HepG2 (cell line): ENCODE measurements at regions not wholly inside any gene's neighbourhood (a gene's known extent, or its start where the extent isn't known, plus 50 kb on each side); places are given as distances from the start of the nearest gene placed in this dataset.

ENCODE experiments used
- REL ChIP-seq: sonication (generic); formaldehyde crosslinking; conservative IDR thresholded peaks from 2 replicates; pipeline ENCODE4 v1.8.0; 2022; ENCODE audit warnings: mild to moderate bottlenecking, missing genetic modification reagents, moderate library complexity
- ZNF160 ChIP-seq: sonication (generic); formaldehyde crosslinking; IDR thresholded peaks from 2 replicates; pipeline ENCODE4 v1.8.0; 2022; ENCODE audit warnings: mild to moderate bottlenecking, inconsistent platforms, missing genetic modification reagents
- ZNF318 ChIP-seq: sonication (generic); formaldehyde crosslinking; IDR thresholded peaks from 2 replicates; pipeline ENCODE4 v1.4.0; 2020; ENCODE audit warnings: mild to moderate bottlenecking, missing genetic modification reagents
- TF ChIP-seq, protein P1 (sequence below): sonication (generic); formaldehyde crosslinking; IDR thresholded peaks from 2 replicates; pipeline ENCODE4 v1.5.0; 2020; ENCODE audit warnings: mild to moderate bottlenecking, missing genetic modification reagents, borderline replicate concordance
- TF ChIP-seq, protein P2 (sequence below): sonication (generic); formaldehyde crosslinking; IDR thresholded peaks from 2 replicates; pipeline ENCODE4 v1.5.0; 2020; ENCODE audit warnings: mild to moderate bottlenecking, missing genetic modification reagents

DNA sequence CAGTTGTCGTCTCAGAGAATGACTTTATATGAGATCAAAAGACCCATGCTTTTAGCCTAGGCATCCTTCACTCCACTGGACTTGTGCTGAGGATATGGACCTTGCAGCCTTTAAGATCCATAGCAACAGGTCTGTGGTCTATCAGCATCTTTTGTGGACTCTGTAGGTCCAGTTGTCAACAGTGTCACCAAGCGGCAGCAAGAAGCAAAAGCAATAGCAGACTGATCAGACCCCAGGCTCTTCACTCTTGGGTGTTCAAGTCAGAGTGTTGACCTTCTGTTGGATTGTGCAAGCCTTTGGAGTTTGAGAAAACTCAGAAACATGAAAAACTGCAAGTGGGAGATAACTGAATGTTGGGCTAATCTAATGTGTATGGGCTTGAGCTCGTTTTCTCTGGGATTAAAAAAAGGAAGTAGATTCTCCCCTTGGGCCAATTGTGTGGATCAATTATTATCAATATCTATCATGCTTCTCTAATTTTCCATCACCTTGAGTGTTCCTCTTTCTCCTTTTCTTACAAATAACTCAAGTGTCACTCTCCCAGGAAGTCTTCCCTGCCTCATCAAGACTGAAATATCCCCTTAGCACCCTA, 144.2 kb downstream of the LYPLAL1 start (continued):
- TF ChIP-seq ZNF318 (no peak), ZNF160 (CRISPR knock-in tag) (no peak), REL (no peak)
- TF ChIP-seq, protein P1, sequence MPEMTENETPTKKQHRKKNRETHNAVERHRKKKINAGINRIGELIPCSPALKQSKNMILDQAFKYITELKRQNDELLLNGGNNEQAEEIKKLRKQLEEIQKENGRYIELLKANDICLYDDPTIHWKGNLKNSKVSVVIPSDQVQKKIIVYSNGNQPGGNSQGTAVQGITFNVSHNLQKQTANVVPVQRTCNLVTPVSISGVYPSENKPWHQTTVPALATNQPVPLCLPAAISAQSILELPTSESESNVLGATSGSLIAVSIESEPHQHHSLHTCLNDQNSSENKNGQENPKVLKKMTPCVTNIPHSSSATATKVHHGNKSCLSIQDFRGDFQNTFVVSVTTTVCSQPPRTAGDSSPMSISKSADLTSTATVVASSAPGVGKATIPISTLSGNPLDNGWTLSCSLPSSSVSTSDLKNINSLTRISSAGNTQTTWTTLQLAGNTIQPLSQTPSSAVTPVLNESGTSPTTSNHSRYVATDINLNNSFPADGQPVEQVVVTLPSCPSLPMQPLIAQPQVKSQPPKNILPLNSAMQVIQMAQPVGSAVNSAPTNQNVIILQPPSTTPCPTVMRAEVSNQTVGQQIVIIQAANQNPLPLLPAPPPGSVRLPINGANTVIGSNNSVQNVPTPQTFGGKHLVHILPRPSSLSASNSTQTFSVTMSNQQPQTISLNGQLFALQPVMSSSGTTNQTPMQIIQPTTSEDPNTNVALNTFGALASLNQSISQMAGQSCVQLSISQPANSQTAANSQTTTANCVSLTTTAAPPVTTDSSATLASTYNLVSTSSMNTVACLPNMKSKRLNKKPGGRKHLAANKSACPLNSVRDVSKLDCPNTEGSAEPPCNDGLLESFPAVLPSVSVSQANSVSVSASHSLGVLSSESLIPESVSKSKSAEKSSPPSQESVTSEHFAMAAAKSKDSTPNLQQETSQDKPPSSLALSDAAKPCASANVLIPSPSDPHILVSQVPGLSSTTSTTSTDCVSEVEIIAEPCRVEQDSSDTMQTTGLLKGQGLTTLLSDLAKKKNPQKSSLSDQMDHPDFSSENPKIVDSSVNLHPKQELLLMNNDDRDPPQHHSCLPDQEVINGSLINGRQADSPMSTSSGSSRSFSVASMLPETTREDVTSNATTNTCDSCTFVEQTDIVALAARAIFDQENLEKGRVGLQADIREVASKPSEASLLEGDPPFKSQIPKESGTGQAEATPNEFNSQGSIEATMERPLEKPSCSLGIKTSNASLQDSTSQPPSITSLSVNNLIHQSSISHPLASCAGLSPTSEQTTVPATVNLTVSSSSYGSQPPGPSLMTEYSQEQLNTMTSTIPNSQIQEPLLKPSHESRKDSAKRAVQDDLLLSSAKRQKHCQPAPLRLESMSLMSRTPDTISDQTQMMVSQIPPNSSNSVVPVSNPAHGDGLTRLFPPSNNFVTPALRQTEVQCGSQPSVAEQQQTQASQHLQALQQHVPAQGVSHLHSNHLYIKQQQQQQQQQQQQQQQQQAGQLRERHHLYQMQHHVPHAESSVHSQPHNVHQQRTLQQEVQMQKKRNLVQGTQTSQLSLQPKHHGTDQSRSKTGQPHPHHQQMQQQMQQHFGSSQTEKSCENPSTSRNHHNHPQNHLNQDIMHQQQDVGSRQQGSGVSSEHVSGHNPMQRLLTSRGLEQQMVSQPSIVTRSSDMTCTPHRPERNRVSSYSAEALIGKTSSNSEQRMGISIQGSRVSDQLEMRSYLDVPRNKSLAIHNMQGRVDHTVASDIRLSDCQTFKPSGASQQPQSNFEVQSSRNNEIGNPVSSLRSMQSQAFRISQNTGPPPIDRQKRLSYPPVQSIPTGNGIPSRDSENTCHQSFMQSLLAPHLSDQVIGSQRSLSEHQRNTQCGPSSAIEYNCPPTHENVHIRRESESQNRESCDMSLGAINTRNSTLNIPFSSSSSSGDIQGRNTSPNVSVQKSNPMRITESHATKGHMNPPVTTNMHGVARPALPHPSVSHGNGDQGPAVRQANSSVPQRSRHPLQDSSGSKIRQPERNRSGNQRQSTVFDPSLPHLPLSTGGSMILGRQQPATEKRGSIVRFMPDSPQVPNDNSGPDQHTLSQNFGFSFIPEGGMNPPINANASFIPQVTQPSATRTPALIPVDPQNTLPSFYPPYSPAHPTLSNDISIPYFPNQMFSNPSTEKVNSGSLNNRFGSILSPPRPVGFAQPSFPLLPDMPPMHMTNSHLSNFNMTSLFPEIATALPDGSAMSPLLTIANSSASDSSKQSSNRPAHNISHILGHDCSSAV (CRISPR knock-in tag) = no peak
- TF ChIP-seq, protein P2, sequence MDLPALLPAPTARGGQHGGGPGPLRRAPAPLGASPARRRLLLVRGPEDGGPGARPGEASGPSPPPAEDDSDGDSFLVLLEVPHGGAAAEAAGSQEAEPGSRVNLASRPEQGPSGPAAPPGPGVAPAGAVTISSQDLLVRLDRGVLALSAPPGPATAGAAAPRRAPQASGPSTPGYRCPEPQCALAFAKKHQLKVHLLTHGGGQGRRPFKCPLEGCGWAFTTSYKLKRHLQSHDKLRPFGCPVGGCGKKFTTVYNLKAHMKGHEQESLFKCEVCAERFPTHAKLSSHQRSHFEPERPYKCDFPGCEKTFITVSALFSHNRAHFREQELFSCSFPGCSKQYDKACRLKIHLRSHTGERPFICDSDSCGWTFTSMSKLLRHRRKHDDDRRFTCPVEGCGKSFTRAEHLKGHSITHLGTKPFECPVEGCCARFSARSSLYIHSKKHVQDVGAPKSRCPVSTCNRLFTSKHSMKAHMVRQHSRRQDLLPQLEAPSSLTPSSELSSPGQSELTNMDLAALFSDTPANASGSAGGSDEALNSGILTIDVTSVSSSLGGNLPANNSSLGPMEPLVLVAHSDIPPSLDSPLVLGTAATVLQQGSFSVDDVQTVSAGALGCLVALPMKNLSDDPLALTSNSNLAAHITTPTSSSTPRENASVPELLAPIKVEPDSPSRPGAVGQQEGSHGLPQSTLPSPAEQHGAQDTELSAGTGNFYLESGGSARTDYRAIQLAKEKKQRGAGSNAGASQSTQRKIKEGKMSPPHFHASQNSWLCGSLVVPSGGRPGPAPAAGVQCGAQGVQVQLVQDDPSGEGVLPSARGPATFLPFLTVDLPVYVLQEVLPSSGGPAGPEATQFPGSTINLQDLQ = no peak
